GM23338 (cell line): ENCODE measurements at regions not wholly inside any gene's neighbourhood (a gene's known extent, or its start where the extent isn't known, plus 50 kb on each side); places are given as distances from the start of the nearest gene placed in this dataset.

Experiments used
- CTCF ChIP-seq, 2 experiments: fragments of 200-600 bp in 1 of 2; sonication (generic) in 1 of 2; conservative IDR thresholded peaks; 2 replicates each; pipeline versions ENCODE4 v1.5.1 to v1.6.1; 2016 to 2017; ENCODE audit warnings: antibody characterized with exemption in 2 of 2, low read depth in 2 of 2, mild to moderate bottlenecking in 2 of 2, moderate library complexity in 1 of 2
- EZH2 ChIP-seq: fragments of 200-600 bp; sonication (generic); IDR thresholded peaks from one replicate; pipeline ENCODE4 v1.8.0; 2017; ENCODE audit warnings: antibody characterized with exemption, mild to moderate bottlenecking, low read depth; ENCODE audit not compliant: unreplicated experiment
- EZH2phosphoT487 ChIP-seq: fragments of 200-600 bp; sonication (generic); IDR thresholded peaks from one replicate; pipeline ENCODE4 v1.8.1; 2018; ENCODE audit warnings: antibody characterized with exemption; ENCODE audit not compliant: unreplicated experiment
- NANOG ChIP-seq: IDR thresholded peaks from 2 replicates; pipeline ENCODE4 v1.6.1; 2016; ENCODE audit warnings: antibody characterized with exemption, borderline replicate concordance
- POLR2AphosphoS5 ChIP-seq: IDR thresholded peaks from 2 replicates; pipeline ENCODE4 v1.6.1; 2016; ENCODE audit warnings: antibody characterized with exemption, low read depth
- TF ChIP-seq, protein P1 (sequence below): IDR thresholded peaks from one replicate; pipeline ENCODE4 v1.6.1; 2018; ENCODE audit warnings: antibody characterized with exemption; ENCODE audit not compliant: unreplicated experiment

DNA sequence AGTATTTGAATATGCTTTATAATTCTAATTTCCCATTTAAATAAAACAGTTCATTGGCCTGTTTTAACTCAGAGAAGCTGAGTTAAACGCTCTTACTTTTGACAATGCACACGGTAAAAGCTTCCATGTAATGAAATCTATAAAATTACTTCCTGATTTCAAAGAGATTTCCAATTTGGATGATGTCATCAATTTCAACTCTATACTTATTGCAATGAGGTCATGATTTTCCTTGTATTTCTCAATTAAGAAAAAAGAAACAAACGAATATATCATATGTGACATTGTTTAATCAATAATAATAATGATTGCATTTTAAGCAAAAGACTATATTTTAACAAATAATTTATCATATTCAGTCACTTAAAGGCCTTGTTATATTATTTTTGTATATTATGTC, 926.1 kb upstream of the MANEA start:
- TF ChIP-seq CTCF (conservative IDR thresholded peaks at IDR 0.05; ENCODE audit: low read depth in 2 of 2) (no peak), EZH2phosphoT487 (no peak), NANOG (no peak), EZH2 (no peak), POLR2AphosphoS5 (no peak)
- TF ChIP-seq, protein P1, sequence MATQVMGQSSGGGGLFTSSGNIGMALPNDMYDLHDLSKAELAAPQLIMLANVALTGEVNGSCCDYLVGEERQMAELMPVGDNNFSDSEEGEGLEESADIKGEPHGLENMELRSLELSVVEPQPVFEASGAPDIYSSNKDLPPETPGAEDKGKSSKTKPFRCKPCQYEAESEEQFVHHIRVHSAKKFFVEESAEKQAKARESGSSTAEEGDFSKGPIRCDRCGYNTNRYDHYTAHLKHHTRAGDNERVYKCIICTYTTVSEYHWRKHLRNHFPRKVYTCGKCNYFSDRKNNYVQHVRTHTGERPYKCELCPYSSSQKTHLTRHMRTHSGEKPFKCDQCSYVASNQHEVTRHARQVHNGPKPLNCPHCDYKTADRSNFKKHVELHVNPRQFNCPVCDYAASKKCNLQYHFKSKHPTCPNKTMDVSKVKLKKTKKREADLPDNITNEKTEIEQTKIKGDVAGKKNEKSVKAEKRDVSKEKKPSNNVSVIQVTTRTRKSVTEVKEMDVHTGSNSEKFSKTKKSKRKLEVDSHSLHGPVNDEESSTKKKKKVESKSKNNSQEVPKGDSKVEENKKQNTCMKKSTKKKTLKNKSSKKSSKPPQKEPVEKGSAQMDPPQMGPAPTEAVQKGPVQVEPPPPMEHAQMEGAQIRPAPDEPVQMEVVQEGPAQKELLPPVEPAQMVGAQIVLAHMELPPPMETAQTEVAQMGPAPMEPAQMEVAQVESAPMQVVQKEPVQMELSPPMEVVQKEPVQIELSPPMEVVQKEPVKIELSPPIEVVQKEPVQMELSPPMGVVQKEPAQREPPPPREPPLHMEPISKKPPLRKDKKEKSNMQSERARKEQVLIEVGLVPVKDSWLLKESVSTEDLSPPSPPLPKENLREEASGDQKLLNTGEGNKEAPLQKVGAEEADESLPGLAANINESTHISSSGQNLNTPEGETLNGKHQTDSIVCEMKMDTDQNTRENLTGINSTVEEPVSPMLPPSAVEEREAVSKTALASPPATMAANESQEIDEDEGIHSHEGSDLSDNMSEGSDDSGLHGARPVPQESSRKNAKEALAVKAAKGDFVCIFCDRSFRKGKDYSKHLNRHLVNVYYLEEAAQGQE = no peak
